ENCODE measurements at regions not wholly inside any gene's neighbourhood (a gene's known extent, or its start where the extent isn't known, plus 50 kb on each side); places are given as distances from the start of the nearest gene placed in this dataset.
A peak's percentile ranks its signal among the peaks of the same experiment; 100 is the strongest.

DNA sequence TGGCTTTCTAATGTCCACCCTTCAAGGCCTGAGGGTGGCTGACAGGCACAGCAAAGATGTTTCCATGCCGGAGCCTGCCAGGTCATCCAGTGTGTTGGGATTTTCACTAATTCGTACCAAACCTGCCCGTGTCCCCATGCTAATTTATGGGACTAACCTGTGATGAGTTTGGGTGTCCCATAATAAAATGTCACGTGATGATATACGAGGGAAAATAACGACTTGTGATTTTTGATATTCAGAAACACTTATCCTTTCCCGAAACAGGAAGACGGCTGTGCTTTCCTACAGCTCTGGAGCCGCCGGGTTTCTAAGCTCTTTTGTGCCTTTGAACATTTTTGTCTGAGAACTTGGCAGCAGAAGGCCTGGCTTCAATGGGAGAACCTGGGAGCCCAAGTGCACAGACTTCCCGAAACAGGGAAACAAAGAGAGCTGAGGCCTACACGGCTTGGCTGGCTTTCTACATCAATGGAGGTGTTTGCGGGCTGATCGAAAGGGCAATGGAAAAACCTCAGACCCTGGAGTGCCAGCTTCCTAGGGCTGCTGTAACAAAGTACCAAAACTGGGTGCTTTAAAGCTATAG lies 171.9 kb upstream of the JARID2 start:
- Histone ChIP-seq H2BK120ac (ENCODE audit: low read depth, low read length, poor library complexity, severe bottlenecking) (no peak overlapping the region), H2BK20ac (ENCODE audit: low read depth, low read length, poor library complexity, severe bottlenecking) (no peak overlapping the region), H2BK15ac (ENCODE audit: low read depth, low read length) (no peak overlapping the region), H3K79me1 (ENCODE audit: insufficient read depth, low read depth, low read length, poor library complexity, severe bottlenecking) (no peaks in the 10 kb centered on the region), H3K14ac (ENCODE audit: insufficient read depth, low read length) (no peak overlapping the region), H4K5ac (ENCODE audit: insufficient read length, low read depth, low read length) (no peak overlapping the region), H4K8ac (replicated peaks; ENCODE audit: insufficient read length, low read depth, low read length) (no peak overlapping the region), H3K23me2 (ENCODE audit: insufficient read length, low read depth, low read length, poor library complexity, severe bottlenecking) (no peaks in the 10 kb centered on the region), H3K56ac (ENCODE audit: insufficient read length, low read depth, low read length) (no peak overlapping the region), H3K27ac (ENCODE audit: insufficient read length, low read depth, low read length) (no peak overlapping the region), H2AK5ac (ENCODE audit: insufficient read length, low read length) (no peak overlapping the region), H3K79me2 (ENCODE audit: insufficient read depth, low read length) (no peaks in the 10 kb centered on the region), H3K23ac (ENCODE audit: insufficient read length, low read depth, low read length) (no peak overlapping the region), H3K18ac (ENCODE audit: insufficient read length, low read depth, low read length) (no peak overlapping the region), H2BK12ac (ENCODE audit: insufficient read length, low read depth, low read length) (no peak overlapping the region), H4K20me1 (ENCODE audit: control insufficient read depth, insufficient read depth, insufficient read length) (no peaks in the 10 kb centered on the region), H4K91ac (ENCODE audit: insufficient read length, low read depth, low read length) (no peak overlapping the region), H3K4me1 (ENCODE audit: insufficient read depth, low read length) (peaks cover 6% of the 10 kb centered on the region), H3K4ac (ENCODE audit: low read depth, low read length) (no peak overlapping the region), H3K4me2 (ENCODE audit: insufficient read depth, insufficient read length, low read length) (no peak overlapping the region), H2BK5ac (ENCODE audit: insufficient read length, low read length) (no peak overlapping the region), H3K9ac (ENCODE audit: extremely low read depth, insufficient read length, low read length) (no peak overlapping the region), H3K9me3 (ENCODE audit: control insufficient read depth, low read depth, low read length) (no peaks in the 10 kb centered on the region), H3T11ph (ENCODE audit: low read length) (no peak overlapping the region), H3K27me3 (ENCODE audit: insufficient read depth, low read length) (no peaks in the 10 kb centered on the region), H2AFZ (ENCODE audit: low read length) (no peak overlapping the region)
- no CpG with 5 or more reads among the region's 14 CpGs for WGBS (ENCODE audit: extremely low coverage, insufficient read length, low lambda C conversion rate)
- Mint-ChIP-seq H3K27ac (peak overlapping the region in 1 of 3 experiments; percentile 74; a peak in 2 of 7 replicates), H3K4me3 (no peak overlapping the region), H3K36me3 (ENCODE audit: insufficient read depth in 1 of 3, low read depth in 3 of 3) (peaks cover 0 to 5% (median 0%) of the 10 kb centered on the region in 3 experiments; a peak in 1 of 7 replicates), H3K4me1 (peaks cover 32 to 36% of the 10 kb centered on the region in 2 experiments), H3K9me3 (peaks cover 0 to 3% of the 10 kb centered on the region in 2 experiments; a peak in 2 of 5 replicates), H3K27me3 (ENCODE audit: low read depth) (no peaks in the 10 kb centered on the region)
- TF ChIP-seq, protein P1, sequence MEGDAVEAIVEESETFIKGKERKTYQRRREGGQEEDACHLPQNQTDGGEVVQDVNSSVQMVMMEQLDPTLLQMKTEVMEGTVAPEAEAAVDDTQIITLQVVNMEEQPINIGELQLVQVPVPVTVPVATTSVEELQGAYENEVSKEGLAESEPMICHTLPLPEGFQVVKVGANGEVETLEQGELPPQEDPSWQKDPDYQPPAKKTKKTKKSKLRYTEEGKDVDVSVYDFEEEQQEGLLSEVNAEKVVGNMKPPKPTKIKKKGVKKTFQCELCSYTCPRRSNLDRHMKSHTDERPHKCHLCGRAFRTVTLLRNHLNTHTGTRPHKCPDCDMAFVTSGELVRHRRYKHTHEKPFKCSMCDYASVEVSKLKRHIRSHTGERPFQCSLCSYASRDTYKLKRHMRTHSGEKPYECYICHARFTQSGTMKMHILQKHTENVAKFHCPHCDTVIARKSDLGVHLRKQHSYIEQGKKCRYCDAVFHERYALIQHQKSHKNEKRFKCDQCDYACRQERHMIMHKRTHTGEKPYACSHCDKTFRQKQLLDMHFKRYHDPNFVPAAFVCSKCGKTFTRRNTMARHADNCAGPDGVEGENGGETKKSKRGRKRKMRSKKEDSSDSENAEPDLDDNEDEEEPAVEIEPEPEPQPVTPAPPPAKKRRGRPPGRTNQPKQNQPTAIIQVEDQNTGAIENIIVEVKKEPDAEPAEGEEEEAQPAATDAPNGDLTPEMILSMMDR (conservative IDR thresholded peaks at IDR 0.05): no peak
- no peak for DNase-seq
